ES-I3 (cell line): ENCODE measurements at regions not wholly inside any gene's neighbourhood (a gene's known extent, or its start where the extent isn't known, plus 50 kb on each side); places are given as distances from the start of the nearest gene placed in this dataset.

Experiments
- H3K36me3 ChIP-seq: 2 replicates; pipeline ENCODE4 v1.6.1; 2013; ENCODE audit warnings: mild to moderate bottlenecking, low read length, control low read depth, moderate library complexity; ENCODE audit not compliant: insufficient read depth
- H3K4me1 ChIP-seq: 2 replicates; pipeline ENCODE4 v1.6.1; 2013; ENCODE audit warnings: mild to moderate bottlenecking, control low read depth, low read length; ENCODE audit not compliant: insufficient read depth
- H3K9ac ChIP-seq: 2 replicates; pipeline ENCODE4 v1.6.1; 2013; ENCODE audit warnings: low read depth, mild to moderate bottlenecking, low read length, moderate library complexity
- H3K9me3 ChIP-seq: 2 replicates; pipeline ENCODE4 v1.6.1; 2013; ENCODE audit warnings: mild to moderate bottlenecking, low read length, moderate library complexity; ENCODE audit not compliant: control insufficient read depth, insufficient read depth

- Histone ChIP-seq H3K4me1 (no peaks in the 10 kb centered on the region), H3K36me3 (no peaks in the 10 kb centered on the region), H3K9me3 (peaks cover 12% of the 10 kb centered on the region), H3K9ac (no peak overlapping the region)
Observed at GRCh38 chr5:38634568-38635369, 78.3 kb upstream of the LIFR start.

DNA sequence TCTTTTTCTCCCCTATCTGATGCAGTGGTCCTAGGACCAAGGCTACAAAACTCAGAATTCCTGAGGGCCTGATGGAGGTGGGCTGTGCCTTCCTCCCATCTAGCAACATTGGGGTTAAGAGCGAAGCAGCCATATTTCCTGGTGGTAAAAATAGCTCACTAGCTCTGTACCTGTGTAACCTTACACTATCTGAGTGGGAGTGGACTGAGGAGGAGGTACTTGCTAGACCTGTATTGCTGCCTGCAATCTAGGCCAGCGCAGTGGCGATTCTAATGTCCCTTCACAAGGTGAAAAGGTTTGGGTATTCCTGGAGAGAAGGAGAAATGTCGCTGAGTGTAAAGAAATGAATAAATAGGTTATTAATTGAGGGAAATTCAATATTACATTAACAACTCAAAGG lies 80.2 kb upstream of the LIFR start:
- no peaks in the 10 kb centered on the region for H3K36me3 ChIP-seq
- peaks cover 10% of the 10 kb centered on the region for H3K9me3 ChIP-seq
- no peak overlapping the region for H3K9ac ChIP-seq
- no peaks in the 10 kb centered on the region for H3K4me1 ChIP-seq

DNA sequence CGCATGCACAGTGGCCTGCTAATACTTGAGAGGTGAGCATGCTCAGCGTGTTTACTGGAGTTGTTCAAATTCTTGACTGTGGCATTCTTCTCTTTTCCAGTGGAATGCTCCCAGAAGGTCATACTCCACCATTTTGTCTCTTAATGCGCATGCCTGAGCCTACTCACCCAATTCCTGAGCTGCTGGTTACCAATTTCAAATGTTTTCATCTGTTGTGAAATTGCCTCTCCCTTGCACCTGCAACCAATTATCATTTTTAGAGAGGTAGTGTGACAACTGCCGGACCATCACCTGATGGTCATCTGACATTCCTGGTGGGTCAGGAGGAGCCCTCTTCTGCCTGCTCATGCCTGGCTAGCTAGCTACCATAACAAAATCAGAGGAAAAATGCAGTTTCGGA lies 82.2 kb upstream of the LIFR start:
- Histone ChIP-seq H3K36me3 (no peaks in the 10 kb centered on the region), H3K4me1 (no peaks in the 10 kb centered on the region), H3K9me3 (no peaks in the 10 kb centered on the region), H3K9ac (no peak overlapping the region)

GRCh38 chr5:38639377-38640358 lies 83.2 kb upstream of the LIFR start:
- Histone ChIP-seq H3K9me3 (no peaks in the 10 kb centered on the region), H3K36me3 (no peaks in the 10 kb centered on the region), H3K9ac (no peak overlapping the region), H3K4me1 (no peaks in the 10 kb centered on the region)

GRCh38 chr5:38641003-38641402 lies 84.6 kb upstream of the LIFR start:
- H3K9ac ChIP-seq, result no peak overlapping the region
- H3K9me3 ChIP-seq, result no peaks in the 10 kb centered on the region
- no peaks in the 10 kb centered on the region for H3K4me1 ChIP-seq
- no peaks in the 10 kb centered on the region for H3K36me3 ChIP-seq

GRCh38 chr5:38642189-38642911 lies 85.9 kb upstream of the LIFR start:
- no peak overlapping the region for H3K9ac ChIP-seq
- H3K4me1 ChIP-seq, result no peaks in the 10 kb centered on the region
- H3K9me3 ChIP-seq, result no peaks in the 10 kb centered on the region
- H3K36me3 ChIP-seq, result no peaks in the 10 kb centered on the region

DNA sequence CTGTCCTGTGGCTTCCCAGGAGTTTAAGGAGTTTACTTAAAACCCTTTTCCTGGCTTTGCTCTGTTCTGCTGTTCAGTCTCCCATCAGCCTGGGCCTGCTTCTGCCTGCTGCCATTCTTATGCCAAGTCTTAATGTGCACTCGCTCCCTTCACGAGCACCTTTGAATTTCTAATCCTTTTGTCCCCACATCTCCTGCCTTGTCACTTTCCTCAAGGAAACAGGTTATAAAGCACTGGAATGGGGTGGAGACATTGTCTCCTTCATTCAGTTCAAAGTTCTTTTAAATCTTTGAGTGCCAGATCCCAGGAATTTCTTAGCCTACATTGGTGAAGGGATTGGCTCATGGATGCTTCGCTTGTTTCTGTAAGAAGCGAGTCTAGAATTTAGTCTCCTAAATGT lies 87.2 kb upstream of the LIFR start:
- no peaks in the 10 kb centered on the region for H3K9me3 ChIP-seq
- H3K36me3 ChIP-seq, result no peaks in the 10 kb centered on the region
- no peak overlapping the region for H3K9ac ChIP-seq
- no peaks in the 10 kb centered on the region for H3K4me1 ChIP-seq

GRCh38 chr5:38645508-38645907 lies 89.1 kb upstream of the LIFR start:
- H3K36me3 ChIP-seq, result no peaks in the 10 kb centered on the region
- no peaks in the 10 kb centered on the region for H3K9me3 ChIP-seq
- H3K9ac ChIP-seq, result no peak overlapping the region
- no peaks in the 10 kb centered on the region for H3K4me1 ChIP-seq

GRCh38 chr5:38648703-38649291 lies 92.4 kb upstream of the LIFR start:
- Histone ChIP-seq H3K36me3 (no peaks in the 10 kb centered on the region), H3K9ac (no peak overlapping the region), H3K4me1 (peaks cover 5% of the 10 kb centered on the region; the same call in 1 of the 2 replicates), H3K9me3 (no peaks in the 10 kb centered on the region)

DNA sequence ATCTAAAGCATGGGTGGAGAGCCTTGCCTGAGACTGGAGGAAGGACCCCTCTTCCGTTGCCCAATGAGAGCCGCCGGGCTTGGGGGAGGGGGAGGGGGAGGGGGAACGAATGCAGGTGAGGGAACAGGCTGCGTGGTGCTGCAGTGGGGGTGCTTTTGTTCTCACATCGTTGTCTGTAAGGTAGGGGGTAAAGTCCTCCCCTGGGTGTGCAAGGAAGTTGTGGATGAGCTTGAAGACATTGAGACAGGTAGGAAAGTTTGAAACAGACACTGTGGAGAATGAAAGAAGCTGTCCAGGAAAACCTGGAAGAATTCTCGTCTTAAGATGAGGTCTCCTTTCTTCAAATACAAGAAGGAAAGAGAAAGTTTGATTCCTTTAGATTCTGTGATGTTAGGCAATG lies 94.1 kb upstream of the LIFR start:
- Histone ChIP-seq H3K36me3 (no peaks in the 10 kb centered on the region), H3K4me1 (peaks cover 8% of the 10 kb centered on the region; the same call in 1 of the 2 replicates), H3K9ac (peak overlapping the region; percentile 33; the same call in 1 of the 2 replicates), H3K9me3 (no peaks in the 10 kb centered on the region)

GRCh38 chr5:38650946-38651345 lies 94.5 kb upstream of the LIFR start:
- peaks cover 8% of the 10 kb centered on the region; the same call in 1 of the 2 replicates for H3K4me1 ChIP-seq
- no peaks in the 10 kb centered on the region for H3K36me3 ChIP-seq
- H3K9me3 ChIP-seq, result no peaks in the 10 kb centered on the region
- peak overlapping the region; percentile 33; the same call in 1 of the 2 replicates for H3K9ac ChIP-seq

DNA sequence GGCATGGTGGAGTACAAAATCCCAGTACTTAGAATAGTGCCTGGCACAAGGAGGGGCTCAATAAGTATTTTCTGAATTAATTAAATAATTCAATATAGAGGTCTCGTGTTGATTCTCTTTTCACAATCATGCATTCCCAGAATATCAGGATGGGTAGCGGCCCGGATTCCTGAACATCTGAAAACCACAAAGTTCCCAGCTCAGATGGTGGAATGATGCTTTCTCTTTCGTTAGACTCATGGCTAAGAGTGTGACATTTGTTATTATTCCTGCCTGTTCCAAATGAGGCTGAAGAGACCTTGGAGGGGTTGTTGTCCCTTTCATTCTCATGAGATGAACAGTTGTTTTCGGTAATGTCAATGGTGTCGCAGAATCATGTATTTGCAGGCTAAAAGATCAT lies 95.4 kb upstream of the LIFR start:
- H3K36me3 ChIP-seq, result no peaks in the 10 kb centered on the region
- H3K9ac ChIP-seq, result no peak overlapping the region
- H3K4me1 ChIP-seq, result peaks cover 8% of the 10 kb centered on the region; the same call in 1 of the 2 replicates

GRCh38 chr5:38653389-38653788 lies 96.9 kb upstream of the LIFR start:
- Histone ChIP-seq H3K9ac (no peak overlapping the region), H3K9me3 (no peaks in the 10 kb centered on the region), H3K36me3 (no peaks in the 10 kb centered on the region), H3K4me1 (peaks cover 8% of the 10 kb centered on the region; the same call in 1 of the 2 replicates)

More for the DNA sequence above, 95.4 kb upstream of the LIFR start:
- H3K9me3 ChIP-seq, result no peaks in the 10 kb centered on the region

- no peak overlapping the region for H3K9ac ChIP-seq
- no peaks in the 10 kb centered on the region for H3K36me3 ChIP-seq
- peaks cover 8% of the 10 kb centered on the region; the same call in 1 of the 2 replicates for H3K4me1 ChIP-seq
- H3K9me3 ChIP-seq, result no peaks in the 10 kb centered on the region
Observed at GRCh38 chr5:38655691-38656090, 99.2 kb upstream of the LIFR start.
